ENCODE measurements at regions not wholly inside any gene's neighbourhood (a gene's known extent, or its start where the extent isn't known, plus 50 kb on each side); places are given as distances from the start of the nearest gene placed in this dataset.

- Histone ChIP-seq H3K27me3 (no peaks in the 10 kb centered on the region), H3K4me1 (no peaks in the 10 kb centered on the region), H3K4me3 (no peak overlapping the region), H3K36me3 (no peaks in the 10 kb centered on the region), H3K9me3 (no peaks in the 10 kb centered on the region), H3K27ac (no peak overlapping the region)
- intact Hi-C loops (cut with DNase I; ENCODE audit: low total_unique reads) = no loop called here
- no peak for DNase-seq
- TF ChIP-seq CTCF (IDR thresholded peaks at IDR 0.05) = no peak
These were observed 331.0 kb upstream of the RGMA start for GRCh38 chr15:93420050-93420452.

GRCh38 chr15:93418566-93418965 lies 329.6 kb upstream of the RGMA start:
- Histone ChIP-seq H3K4me3 (no peak overlapping the region), H3K27ac (no peak overlapping the region), H3K27me3 (no peaks in the 10 kb centered on the region), H3K4me1 (no peaks in the 10 kb centered on the region), H3K9me3 (no peaks in the 10 kb centered on the region), H3K36me3 (no peaks in the 10 kb centered on the region)
- intact Hi-C loops (cut with DNase I; ENCODE audit: low total_unique reads) = no loop called here
- no peak for DNase-seq
- TF ChIP-seq POLR2A (IDR thresholded peaks at IDR 0.05) (no peak), CTCF (IDR thresholded peaks at IDR 0.05) (no peak)

- peak in 1 of 2 donors; percentile 24 for DNase-seq
- no peaks in the 10 kb centered on the region for H3K27me3 ChIP-seq
These were observed 328.6 kb upstream of the RGMA start for GRCh38 chr15:93417631-93418030.

GRCh38 chr15:93417156-93417555 lies 328.1 kb upstream of the RGMA start:
- intact Hi-C loops (cut with DNase I; ENCODE audit: low total_unique reads) = no loop called here
- H3K27me3 ChIP-seq = no peaks in the 10 kb centered on the region
- peak in 1 of 2 donors; percentile 22 for DNase-seq
- TF ChIP-seq CTCF (IDR thresholded peaks at IDR 0.05) (no peak), POLR2A (IDR thresholded peaks at IDR 0.05) (no peak)
- H3K36me3 ChIP-seq = no peaks in the 10 kb centered on the region
- no peak overlapping the region for H3K27ac ChIP-seq
- H3K4me3 ChIP-seq = no peak overlapping the region
- no peaks in the 10 kb centered on the region for H3K9me3 ChIP-seq
- H3K4me1 ChIP-seq = no peaks in the 10 kb centered on the region

More at GRCh38 chr15:93417631-93418030, 328.6 kb upstream of the RGMA start:
- Histone ChIP-seq H3K36me3 (no peaks in the 10 kb centered on the region), H3K4me3 (no peak overlapping the region), H3K27ac (no peak overlapping the region), H3K4me1 (no peaks in the 10 kb centered on the region), H3K9me3 (no peaks in the 10 kb centered on the region)
- intact Hi-C loops (cut with DNase I; ENCODE audit: low total_unique reads) = no loop called here
- no peak for TF ChIP-seq CTCF (IDR thresholded peaks at IDR 0.05)
- no peak for TF ChIP-seq POLR2A (IDR thresholded peaks at IDR 0.05)

GRCh38 chr15:93415576-93415975 lies 326.6 kb upstream of the RGMA start:
- DNase-seq = no peak
- intact Hi-C loops (cut with DNase I; ENCODE audit: low total_unique reads) = no loop called here
- Histone ChIP-seq H3K4me1 (no peaks in the 10 kb centered on the region), H3K36me3 (no peaks in the 10 kb centered on the region), H3K27me3 (no peaks in the 10 kb centered on the region), H3K27ac (no peak overlapping the region), H3K4me3 (no peak overlapping the region), H3K9me3 (no peaks in the 10 kb centered on the region)
- TF ChIP-seq CTCF (IDR thresholded peaks at IDR 0.05) (no peak), POLR2A (IDR thresholded peaks at IDR 0.05) (no peak)

Measured in uterus (tissue), 3 donors.